ENCODE measurements at regions not wholly inside any gene's neighbourhood (a gene's known extent, or its start where the extent isn't known, plus 50 kb on each side); places are given as distances from the start of the nearest gene placed in this dataset.
A peak's percentile ranks its signal among the peaks of the same experiment; 100 is the strongest.

DNA sequence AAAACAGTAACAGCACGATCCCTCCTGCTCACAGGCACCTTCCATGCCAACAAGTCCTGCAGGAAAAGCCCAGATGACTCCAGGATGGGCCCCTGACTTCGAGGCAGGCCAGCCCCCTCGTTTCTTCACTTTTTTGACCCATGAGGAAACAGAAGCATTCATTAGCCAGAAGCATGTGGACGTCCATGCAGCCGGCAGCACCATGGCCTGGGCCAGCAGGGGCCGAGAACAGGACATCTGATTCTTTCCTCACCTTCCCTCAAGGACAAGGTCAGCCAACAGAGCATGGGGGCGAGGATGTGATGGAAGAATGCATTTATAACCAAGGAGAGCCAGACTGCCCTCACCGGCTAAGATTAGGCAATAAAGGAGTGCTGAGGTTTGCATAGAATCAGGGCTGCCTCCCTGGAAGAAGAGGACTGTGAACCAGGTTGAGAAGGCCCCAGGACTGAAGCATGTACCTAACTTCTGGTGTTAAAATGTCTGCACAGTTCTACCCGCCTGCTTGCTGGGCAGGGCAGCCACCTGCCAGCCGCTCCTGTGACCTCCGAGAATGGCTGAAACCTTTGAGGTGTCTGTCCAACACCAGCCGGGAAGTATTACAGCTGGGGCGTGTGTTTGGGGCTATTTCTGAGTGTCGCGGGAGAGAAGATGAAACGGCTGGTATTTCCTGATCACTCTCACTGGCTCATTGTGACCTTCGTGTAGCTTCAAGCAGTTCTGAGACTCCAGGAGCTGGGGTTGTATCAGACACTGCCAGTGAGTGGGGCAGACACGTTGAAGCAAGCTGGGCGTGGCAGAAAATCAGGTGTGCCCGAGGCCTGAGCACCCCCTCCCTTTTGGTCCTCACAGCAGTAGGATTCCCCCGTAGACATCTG, 94.0 kb upstream of the TNRC6C start:
- in situ Hi-C loops (cut with HindIII; ENCODE audit: low sequenced_read_pairs), result no loop called here
- no peak for DNase-seq (ENCODE audit: low spot score)

DNA sequence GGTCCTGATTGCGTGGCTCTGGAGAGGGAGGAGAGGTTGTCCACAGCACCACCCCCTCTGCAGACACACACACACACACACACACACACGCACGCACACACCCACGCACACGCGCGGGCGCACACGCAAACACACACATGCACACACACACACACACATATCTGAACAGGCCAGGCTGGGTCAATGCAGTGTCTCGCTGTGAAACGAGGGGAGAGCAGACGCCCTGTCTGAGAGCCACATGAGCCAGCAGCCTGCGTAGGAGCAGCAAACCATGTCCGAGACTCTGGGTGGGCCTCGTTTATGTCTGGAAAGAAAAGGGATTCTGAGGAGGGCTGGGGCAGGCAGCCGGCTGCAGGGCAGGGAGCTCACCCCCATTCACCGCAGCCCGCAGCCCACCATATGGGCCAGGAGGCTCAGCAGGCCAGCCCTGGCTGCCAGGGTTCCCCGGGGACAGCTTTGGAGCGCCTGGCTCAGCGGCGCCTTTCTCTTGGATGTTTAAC, 93.3 kb upstream of the TNRC6C start:
- no peak for DNase-seq (ENCODE audit: low spot score)
- in situ Hi-C loops (cut with HindIII; ENCODE audit: low sequenced_read_pairs), result no loop called here

DNA sequence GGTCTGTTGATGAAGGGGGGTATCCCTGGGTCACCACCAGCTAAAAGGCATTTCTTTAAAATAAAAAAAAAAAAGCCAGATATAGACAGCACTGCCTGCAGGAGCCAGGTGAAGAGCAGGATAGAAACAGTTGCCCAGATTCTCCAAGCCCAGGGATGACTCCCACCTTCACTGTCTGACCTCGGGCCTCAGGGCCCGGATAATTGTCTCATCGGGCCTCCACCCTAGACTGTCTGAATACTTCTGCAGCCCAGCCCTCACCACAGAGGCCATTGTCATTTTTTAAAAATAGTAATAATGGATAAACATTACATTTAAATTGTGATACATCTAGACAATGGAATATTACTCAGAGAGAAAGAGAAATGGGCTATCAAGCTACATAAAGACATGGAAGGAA, 92.8 kb upstream of the TNRC6C start:
- DNase-seq (ENCODE audit: low spot score), result no peak
- in situ Hi-C loops (cut with HindIII; ENCODE audit: low sequenced_read_pairs), result no loop called here

DNA sequence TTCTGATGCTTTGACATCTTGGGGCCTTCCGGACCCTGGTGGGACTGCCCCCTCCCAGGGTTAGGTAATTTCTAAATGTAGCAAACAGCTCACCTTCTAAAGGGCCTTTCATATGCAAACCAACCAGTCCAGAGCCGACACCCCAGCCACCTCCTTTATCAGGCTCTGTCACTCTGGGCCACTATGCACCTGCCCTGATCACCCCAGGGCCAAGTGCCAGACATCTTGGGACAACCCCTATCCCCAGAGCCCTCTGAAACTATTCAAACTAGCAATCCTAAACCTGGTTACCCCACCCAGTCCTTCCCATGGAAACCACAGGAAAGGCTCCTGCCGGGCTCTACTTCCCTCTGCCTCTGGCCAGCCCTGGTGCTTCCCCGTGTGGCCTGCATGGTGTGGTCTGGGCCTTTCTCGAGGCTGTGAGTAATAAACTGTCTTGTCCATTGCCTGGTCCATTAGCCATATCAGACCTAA, 91.2 kb upstream of the TNRC6C start:
- in situ Hi-C loops (cut with HindIII; ENCODE audit: low sequenced_read_pairs), result no loop called here
- no peak for DNase-seq (ENCODE audit: low spot score)

DNA sequence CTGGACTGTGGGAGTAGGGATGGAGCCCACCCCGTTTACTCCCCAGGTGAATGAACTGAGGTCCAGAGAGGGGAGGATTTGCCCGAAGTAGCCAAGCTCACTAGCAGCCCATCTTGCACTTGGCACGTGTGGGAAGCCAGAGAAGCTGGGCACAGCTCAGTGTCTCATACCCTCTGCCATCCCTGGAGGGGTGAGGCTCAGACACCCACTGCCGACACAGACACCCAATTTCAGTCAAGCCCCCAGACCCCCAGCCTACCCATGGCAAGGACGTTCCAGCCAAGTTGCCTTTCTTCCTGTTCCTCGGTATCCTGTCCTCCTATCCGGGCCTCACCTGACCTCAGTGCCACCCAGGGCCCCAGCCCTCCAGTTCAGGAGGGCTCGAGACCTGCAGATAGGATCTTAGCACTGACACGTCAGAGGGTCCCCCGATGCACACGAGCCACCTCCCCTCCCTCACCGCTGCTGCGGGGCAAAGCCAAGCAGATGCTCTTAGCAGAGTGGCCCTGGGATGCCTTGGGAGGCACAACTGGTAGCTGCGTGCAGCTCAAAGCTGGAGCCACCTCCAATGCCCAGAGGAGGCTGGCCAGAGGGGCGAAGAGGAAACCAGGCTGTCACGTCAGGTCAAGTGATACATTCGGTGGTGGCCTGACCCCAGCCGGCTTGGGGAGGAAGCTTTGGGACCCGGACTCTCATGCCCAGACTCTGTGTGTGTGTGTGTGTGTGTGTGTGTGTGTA, 90.4 kb upstream of the TNRC6C start:
- in situ Hi-C loops (cut with HindIII; ENCODE audit: low sequenced_read_pairs), result no loop called here

DNA sequence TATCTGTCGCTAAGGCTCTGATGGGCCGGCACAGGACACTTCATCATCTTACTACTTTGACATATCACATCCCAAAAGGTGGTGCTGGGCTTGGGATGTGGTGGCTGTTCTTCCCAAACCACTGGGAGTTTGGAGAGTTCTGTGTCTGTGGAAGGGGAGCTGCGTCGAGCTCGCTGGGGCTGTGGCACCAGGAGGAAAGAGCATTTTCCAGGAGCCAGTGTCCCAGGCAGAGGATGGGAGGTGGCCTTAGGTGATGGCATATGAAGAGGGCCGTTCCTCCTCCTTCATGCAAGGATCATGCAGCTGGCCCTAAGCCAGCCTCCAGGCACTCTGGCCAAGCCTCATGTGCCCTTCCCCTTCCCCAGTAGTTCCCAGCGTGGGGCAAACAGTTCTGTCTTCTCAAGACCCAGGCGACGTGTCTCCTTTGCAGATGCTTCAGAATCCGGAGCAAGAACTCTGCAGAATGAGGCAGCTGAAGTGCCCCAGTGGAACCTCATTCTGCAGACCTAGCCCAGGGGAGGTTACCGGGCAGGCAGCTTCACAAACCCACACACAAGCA, 89.4 kb upstream of the TNRC6C start:
- in situ Hi-C loops (cut with HindIII; ENCODE audit: low sequenced_read_pairs), result no loop called here
- no peak for DNase-seq (ENCODE audit: low spot score)

More for the DNA sequence above, 90.4 kb upstream of the TNRC6C start:
- DNase-seq (ENCODE audit: low spot score), result no peak

DNA sequence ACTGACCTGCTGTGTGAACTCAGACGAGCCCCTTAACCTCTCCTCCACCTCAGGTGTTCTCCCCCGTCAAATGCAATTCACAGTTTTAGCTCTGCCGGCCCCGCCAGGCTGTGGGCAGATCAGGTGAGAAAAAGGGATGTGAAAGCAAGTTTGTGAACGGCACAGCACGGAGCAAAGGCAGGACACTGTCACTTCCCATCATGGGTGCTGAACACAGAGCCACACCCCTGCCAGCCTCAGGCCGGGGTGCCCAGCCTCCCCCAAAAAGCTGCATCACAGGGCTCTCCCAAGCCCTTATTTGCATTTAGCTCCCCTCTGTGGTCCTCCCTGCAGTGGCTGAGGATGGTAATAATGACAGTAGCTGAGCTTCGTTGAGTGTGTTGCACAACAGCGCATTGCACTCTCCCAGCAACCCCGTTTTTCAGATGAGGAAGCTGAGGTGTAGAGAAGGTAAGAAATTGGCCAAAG, 88.8 kb upstream of the TNRC6C start:
- DNase-seq (ENCODE audit: low spot score), result no peak
- in situ Hi-C loops (cut with HindIII; ENCODE audit: low sequenced_read_pairs), result no loop called here

DNA sequence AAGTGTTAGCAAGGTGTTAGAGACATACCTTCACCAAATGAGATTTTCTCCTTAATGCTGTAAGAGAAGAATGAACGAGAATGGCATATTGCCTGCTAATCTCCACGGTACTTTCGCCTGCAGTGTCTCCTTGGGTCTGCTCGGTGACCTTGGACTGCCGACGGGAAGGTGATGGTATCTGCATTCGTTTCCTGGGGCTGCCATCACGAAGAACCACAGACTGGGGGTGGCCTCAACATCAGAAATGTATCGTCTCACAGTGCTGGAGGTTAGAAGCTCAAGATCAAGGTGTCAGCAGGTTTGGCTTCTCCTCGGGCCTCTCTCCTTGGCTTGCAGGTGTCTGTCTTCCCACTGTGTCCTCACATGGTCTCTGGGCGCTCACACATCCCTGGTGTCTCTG, 86.3 kb upstream of the TNRC6C start:
- in situ Hi-C loops (cut with HindIII; ENCODE audit: low sequenced_read_pairs), result no loop called here
- no peak for DNase-seq (ENCODE audit: low spot score)

DNA sequence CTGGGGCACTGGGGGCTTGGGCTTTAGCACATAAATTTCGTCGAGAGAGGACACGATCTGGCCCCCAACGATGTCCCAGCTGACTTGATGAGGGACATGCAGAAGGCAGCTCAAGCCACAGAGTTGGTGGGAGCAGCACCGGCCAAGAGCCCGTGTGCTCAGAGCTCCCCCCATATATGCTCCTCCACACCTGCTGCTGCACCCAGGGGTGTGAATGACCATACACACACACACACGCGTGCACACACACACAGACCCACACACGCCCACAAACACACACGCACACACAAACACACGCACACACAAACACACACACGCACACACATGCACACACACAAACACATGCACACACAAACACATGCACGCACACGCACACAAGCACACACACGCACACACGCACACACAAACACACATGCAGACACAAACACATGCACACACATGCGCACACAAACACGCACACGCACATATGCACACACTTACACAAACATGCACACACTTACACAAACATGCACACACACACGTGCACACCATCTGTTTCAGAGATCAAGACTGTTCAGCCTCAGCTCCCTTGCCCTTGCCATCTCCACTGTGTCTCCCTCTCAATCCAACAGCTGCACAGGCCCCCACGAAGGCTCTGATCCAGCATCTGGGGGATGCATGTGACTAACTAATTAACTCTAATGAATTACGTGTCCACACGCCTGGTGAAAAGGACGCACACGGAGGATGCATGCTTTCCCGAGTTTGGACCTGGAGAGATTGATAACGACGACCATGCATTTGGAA, 85.6 kb upstream of the TNRC6C start:
- DNase-seq (ENCODE audit: low spot score), result no peak
- in situ Hi-C loops (cut with HindIII; ENCODE audit: low sequenced_read_pairs), result no loop called here

DNA sequence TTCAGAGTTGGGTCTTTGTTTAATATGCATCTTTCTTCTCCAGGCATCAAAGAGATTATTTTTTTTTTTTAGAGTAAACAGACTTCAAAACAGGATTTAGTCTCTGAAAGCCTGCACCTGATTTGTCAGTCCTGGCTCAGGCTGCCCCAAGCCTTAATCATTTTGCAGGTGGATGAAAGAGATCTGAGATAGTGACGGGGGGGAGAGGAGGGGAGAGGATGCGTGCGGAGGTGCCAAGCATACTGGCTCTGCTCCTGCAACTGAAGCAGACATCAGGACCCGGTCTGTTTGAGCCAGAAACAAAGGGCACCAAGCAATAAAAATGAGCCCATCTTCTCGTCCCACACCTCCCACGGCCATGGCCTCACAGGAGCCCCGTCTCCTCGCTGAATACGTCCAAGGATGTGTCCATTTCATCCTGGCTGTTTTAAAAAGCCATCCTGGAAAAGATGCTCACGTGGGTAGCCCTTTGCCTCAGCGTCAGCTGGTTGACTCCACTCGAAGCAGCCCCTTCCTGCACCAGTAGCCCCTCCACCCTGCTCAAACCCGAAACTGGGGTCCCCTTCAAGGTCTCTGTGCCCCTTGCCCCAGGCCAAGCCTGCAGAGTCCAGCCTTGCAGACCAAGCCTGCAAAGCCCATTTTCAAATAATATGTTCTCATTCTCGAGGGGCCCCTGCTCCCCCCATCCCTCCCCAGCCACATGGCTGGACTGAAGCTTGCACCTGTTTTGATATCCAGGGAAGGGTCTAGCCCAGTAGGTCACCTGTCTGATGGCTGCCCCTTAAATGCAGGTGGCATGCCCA, 84.8 kb upstream of the TNRC6C start:
- in situ Hi-C loops (cut with HindIII; ENCODE audit: low sequenced_read_pairs), result no loop called here
- peak; percentile 50 for DNase-seq (ENCODE audit: low spot score)

DNA sequence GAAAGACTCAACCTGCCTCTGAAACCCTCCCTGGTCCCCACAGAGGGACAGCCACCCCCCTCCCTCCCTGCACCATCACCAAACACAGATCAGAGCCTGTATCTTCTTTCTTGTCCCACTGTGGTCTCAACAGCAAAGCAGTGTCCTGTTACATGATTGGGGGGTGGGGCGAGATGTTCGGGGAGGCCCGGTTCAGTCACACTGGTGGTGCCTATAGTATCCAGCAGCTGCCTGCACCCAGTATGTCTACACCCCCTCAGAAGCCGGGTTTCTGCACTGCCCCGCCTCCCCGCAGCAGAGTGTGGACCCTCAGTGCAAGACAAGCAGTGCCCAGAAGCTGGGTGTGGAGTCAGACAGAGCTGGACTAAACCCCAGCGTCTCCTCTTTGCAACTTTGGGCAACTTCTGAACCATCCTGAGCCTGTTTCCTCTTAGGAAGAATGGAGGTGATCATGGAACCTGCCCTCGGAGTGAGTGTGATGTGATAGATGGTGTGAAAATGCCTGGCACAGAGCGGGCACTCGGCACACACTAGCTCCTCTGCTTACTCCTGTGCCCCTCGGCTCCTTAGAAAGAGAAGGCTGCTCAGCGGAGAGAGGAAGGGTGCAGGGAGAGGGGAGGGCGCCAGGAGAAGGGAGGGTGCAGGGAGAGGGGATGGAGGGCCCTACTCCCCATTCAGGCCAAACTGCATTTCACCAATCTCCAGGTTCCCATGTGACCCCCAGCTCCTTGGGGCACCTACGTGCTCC, 84.0 kb upstream of the TNRC6C start:
- DNase-seq (ENCODE audit: low spot score), result no peak
- in situ Hi-C loops (cut with HindIII; ENCODE audit: low sequenced_read_pairs), result no loop called here

DNA sequence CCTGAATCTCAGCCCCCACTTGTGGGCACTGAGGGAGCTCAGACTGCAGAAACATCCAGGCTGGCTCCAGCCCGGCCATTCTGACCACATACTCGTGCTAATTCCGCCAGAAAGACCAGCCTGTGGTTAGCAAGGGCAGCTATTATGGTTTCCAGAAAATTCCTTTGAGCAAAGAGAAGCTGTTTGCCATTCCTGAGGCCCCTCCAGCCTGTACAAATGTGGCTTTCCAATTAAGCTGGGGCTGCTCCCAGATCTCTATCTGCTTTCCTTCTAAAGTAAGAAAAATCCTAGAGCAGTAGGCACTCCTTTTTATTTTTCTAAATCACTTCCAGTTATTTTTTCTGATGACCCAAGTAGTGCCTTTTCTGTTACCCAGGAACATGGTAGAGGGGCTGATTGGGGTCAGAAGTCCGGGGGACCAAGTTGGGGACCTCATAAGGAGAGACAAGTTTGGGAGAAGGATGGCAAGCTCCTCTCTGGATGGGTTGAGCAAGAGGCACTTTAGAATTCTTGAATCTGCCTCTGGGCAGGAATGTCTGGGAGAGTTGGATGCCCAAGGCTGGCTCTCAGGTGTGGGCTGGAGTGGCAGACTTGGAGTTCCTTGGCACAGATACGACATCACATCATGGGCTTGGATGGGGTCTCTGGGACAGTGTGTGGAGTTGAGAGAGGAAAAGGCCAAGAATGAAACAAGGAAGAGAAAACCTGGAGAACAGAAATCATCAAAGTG, 83.3 kb upstream of the TNRC6C start:
- DNase-seq (ENCODE audit: low spot score), result no peak
- in situ Hi-C loops (cut with HindIII; ENCODE audit: low sequenced_read_pairs), result no loop called here

DNA sequence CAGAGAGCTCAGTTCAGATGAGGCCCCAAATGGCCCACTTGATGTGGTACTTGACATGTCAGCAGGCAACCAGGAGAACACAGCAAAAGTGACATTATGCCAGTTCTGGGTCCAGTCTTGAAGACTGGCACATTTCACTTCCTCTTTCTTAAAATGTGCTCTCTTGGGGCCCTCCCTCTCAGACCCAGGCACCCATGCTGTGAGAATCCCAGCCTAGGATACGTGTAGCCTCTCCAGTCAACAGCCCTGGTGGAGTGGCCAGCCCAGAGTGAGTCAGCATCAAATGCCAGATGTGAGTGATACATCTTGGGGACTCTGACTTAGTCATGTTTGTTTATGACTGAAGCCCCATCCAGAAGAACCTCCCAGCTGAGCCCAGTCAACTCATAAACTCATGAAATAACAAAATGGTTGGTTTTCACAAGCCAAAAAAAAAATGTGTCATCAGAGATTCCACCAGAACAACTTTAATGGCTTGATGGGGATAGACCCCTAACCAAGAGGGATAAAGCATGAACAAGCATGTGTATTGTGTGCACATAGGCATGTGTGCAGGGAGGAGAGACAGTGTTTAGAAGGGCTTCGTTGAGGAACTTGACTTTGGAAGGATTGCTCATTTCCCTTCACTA, 82.5 kb upstream of the TNRC6C start:
- no peak for DNase-seq (ENCODE audit: low spot score)
- in situ Hi-C loops (cut with HindIII; ENCODE audit: low sequenced_read_pairs), result no loop called here

DNA sequence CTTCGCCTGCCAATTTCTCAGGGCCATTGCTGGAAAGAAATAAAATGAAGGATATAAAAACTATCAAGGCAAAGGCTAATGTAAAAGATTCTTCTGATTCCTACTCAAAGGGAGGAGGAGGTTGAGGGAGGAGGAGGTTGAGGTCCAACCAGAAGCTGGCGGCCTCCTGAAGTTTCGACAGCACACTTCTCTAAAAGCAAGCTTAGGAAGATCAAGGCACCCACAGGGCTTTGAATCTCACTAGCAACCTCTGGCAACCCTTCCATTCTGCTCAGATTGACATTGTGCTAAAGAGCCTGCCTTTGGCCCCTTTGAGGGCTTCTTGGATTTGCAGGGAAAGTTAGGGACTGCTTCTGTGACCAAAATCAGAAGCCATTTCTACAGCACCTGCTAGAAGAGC, 81.5 kb upstream of the TNRC6C start:
- no peak for DNase-seq (ENCODE audit: low spot score)
- in situ Hi-C loops (cut with HindIII; ENCODE audit: low sequenced_read_pairs), result no loop called here

DNA sequence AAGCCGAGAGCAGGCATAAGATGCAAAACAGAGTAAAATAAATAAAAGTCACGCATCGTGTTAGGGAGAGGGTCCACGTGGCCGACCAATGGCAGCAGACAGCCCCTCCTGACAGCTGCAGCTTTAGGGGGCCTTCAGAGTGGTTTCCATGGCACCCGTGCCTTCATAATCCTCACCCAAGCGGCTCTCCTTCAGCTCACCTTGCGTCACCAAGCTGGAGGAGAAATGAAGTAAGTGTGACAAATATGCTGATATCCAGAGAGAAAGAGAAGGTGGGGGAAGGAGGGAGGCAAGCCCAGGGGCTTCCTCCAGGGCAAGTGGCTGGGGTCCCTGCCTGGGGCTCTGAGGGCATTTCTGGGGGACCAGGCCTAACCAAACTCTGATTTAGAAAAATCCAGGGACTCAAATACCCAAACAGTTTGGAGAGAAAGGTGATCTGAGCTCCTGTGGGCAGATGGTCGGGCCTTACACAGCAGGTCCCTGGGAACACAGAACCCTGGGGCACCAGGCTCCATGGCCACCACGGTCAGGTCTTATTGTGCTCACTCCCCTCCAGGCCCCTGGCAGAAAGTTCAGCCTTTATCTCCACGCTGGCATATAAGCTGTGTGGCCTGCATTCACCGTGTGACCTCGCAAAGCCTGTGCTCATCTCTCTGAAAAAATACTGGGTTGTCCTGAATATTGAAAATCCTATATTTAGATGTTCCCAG, 80.7 kb upstream of the TNRC6C start:
- peak; percentile 63 for DNase-seq (ENCODE audit: low spot score)
- in situ Hi-C loops (cut with HindIII; ENCODE audit: low sequenced_read_pairs), result no loop called here

DNA sequence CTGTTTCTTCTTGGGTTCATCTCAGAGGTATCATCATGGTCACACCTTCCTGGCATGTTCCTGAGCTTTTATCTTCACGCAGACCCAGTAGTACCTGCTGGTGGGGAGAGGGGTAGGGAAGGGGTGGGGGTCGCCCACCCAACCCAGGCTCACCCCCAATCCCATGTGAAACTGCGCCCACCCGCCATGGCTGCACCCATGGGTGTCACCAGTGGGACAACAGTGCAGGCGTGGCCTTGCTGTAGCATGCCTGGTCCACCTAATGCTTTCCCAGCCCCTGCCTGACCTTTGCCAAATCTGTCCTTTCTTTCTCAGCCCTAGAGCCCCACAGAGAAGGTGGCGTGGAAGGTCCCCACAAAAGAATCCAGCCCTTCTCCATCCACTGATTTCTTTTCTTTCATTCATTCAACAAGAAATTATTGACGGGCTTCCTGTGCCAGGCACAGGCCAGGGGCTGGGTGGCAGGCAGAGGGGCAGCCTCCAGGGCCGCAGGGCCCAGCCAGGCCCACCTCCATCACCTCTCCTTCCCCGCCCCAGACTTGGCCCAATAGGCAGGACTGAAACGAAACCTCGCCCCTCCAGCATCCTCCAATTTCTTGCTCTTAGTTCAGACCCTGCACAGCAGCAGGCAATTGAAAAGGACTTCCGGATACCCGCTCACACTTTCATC, 79.1 kb upstream of the TNRC6C start:
- in situ Hi-C loops (cut with HindIII; ENCODE audit: low sequenced_read_pairs), result no loop called here
- DNase-seq (ENCODE audit: low spot score), result no peak

Measured in G401 (cell line).